Endothelial cell of umbilical vein (primary cell): ENCODE measurements at regions not wholly inside any gene's neighbourhood (a gene's known extent, or its start where the extent isn't known, plus 50 kb on each side); places are given as distances from the start of the nearest gene placed in this dataset.
"Not testable (repeated sequence)": the region's sequence is repeated elsewhere in the genome, so short reads cannot be mapped to it uniquely, and the experiment has no call there.

Experiments
- BruUV-seq: library from RNA; stranded (reverse); fragments of 400-500 nt; replicated peaks from 2 replicates; lab custom pipeline; 2021; lab: Mats Ljungman, UMichigan
- CTCF ChIA-PET: fragments of 300-600, 350-600 bp; sonication (Branson Sonifier 250); formaldehyde crosslinking; loops from one replicate; lab custom pipeline; 2021; ENCODE audit warnings: antibody characterized with exemption, inconsistent platforms; lab: Charles Lee
- POLR2A ChIA-PET: fragments of 300-600, 350-600 bp; sonication (Branson Sonifier 250); formaldehyde crosslinking; loops from one replicate; lab custom pipeline; 2021; ENCODE audit warnings: antibody characterized with exemption, inconsistent platforms; lab: Charles Lee
- DNase-seq: peaks from one replicate; pipeline ENCODE4 v3.0.0-alpha.2; 2011; ENCODE audit warnings: low read depth, low spot score
- FAIRE-seq: peaks from 2 replicates; lab custom pipeline; 2011; peaks lifted over from hg19 to GRCh38; lab: Jason Lieb, UNC
- H2AFZ ChIP-seq: 2 replicates; pipeline ENCODE4 v1.6.0; 2012; ENCODE audit warnings: low read depth, low read length, control low read depth, inconsistent platforms
- H3K27ac ChIP-seq: 2 replicates; pipeline ENCODE4 v1.5.1; 2011; ENCODE audit warnings: low read depth, mild to moderate bottlenecking, control low read depth, low read length, moderate library complexity; ENCODE audit not compliant: insufficient read depth
- H3K27me3 ChIP-seq, 2 experiments: 2 replicates each; pipeline versions ENCODE4 v1.6.0 to v1.6.1; 2011; ENCODE audit warnings: low read length in 2 of 2, mixed read lengths in 1 of 2; ENCODE audit not compliant: control insufficient read depth in 2 of 2, insufficient read depth in 2 of 2
- H3K36me3 ChIP-seq, 2 experiments: 2 replicates in 1 of 2; 3 replicates in 1 of 2; pipeline ENCODE4 v1.5.1; 2011; ENCODE audit warnings: low read length in 2 of 2, mild to moderate bottlenecking in 1 of 2, moderate library complexity in 1 of 2; ENCODE audit not compliant: control insufficient read depth in 2 of 2, insufficient read depth in 2 of 2; ENCODE audit errors: extremely low read depth in 1 of 2
- H3K4me1 ChIP-seq: 3 replicates; pipeline ENCODE4 v1.5.1; 2011; ENCODE audit warnings: mild to moderate bottlenecking, low read length; ENCODE audit not compliant: control insufficient read depth, insufficient read depth; ENCODE audit errors: extremely low read depth
- H3K4me2 ChIP-seq: 2 replicates; pipeline ENCODE4 v1.6.1; 2011; ENCODE audit warnings: low read length, control low read depth, mixed read lengths; ENCODE audit not compliant: insufficient read depth
- H3K4me3 ChIP-seq, 3 experiments: fragments of 200-600 bp in 1 of 3; sonication (generic), shearing (Covaris generic) in 1 of 3; replicated peaks in 1 of 3; 2 replicates each; pipeline ENCODE4 v1.5.1; 2011 to 2016; ENCODE audit warnings: control low read depth in 3 of 3, low read length in 3 of 3, mild to moderate bottlenecking in 2 of 3, inconsistent platforms in 1 of 3, low read depth in 1 of 3, moderate library complexity in 1 of 3; ENCODE audit not compliant: insufficient read depth in 1 of 3
- H3K79me2 ChIP-seq: 2 replicates; pipeline ENCODE4 v1.6.0; 2012; ENCODE audit warnings: low read length, inconsistent platforms; ENCODE audit not compliant: control insufficient read depth, insufficient read depth
- H3K9ac ChIP-seq: replicated peaks from 2 replicates; pipeline ENCODE3; 2011; ENCODE audit warnings: low read length, control low read depth; ENCODE audit not compliant: insufficient read depth; ENCODE audit errors: extremely low read depth
- H3K9me1 ChIP-seq: replicated peaks from 3 replicates; pipeline ENCODE4 v1.6.0; 2011; ENCODE audit warnings: mild to moderate bottlenecking, low read length; ENCODE audit not compliant: control insufficient read depth, insufficient read depth; ENCODE audit errors: extremely low read depth
- H3K9me3 ChIP-seq: replicated peaks from 2 replicates; pipeline ENCODE4 v1.5.1; 2012; ENCODE audit warnings: low read length, inconsistent platforms; ENCODE audit not compliant: control insufficient read depth, insufficient read depth
- H4K20me1 ChIP-seq: replicated peaks from 2 replicates; pipeline ENCODE3; 2011; ENCODE audit warnings: mild to moderate bottlenecking, low read length; ENCODE audit not compliant: control insufficient read depth, insufficient read depth; ENCODE audit errors: extremely low read depth
- CTCF ChIP-seq, 2 donors: IDR thresholded peaks; 1 replicate in 1 of 2; 2 replicates in 1 of 2; pipeline ENCODE4 v1.5.1; 2011; ENCODE audit warnings: low read length in 2 of 2, mild to moderate bottlenecking in 2 of 2, moderate library complexity in 2 of 2, control low read depth in 1 of 2, inconsistent platforms in 1 of 2, low read depth in 1 of 2; ENCODE audit not compliant: insufficient read depth in 1 of 2; ENCODE audit errors: extremely low read depth in 1 of 2
- EZH2 ChIP-seq: IDR thresholded peaks from 2 replicates; pipeline ENCODE4 v1.6.1; 2012; ENCODE audit warnings: borderline replicate concordance, low read depth, mild to moderate bottlenecking, moderate library complexity, low read length, inconsistent platforms; ENCODE audit not compliant: severe bottlenecking
- FOS ChIP-seq: IDR thresholded peaks from 2 replicates; pipeline ENCODE4 v1.6.1; 2011; ENCODE audit warnings: mild to moderate bottlenecking, low read length, moderate library complexity, borderline replicate concordance; ENCODE audit not compliant: insufficient read depth
- GATA2 ChIP-seq: IDR thresholded peaks from 2 replicates; pipeline ENCODE4 v1.7.0; 2011; ENCODE audit warnings: low read depth, mild to moderate bottlenecking, moderate library complexity, mixed read lengths, low read length; ENCODE audit not compliant: insufficient read length, insufficient read depth
- JUN ChIP-seq: IDR thresholded peaks from 2 replicates; pipeline ENCODE4 v1.6.1; 2011; ENCODE audit warnings: borderline replicate concordance, low read depth; ENCODE audit not compliant: insufficient read length, insufficient read depth
- MAX ChIP-seq: IDR thresholded peaks from 2 replicates; pipeline ENCODE4 v1.6.1; 2011; ENCODE audit not compliant: insufficient read depth, insufficient read length
- MYC ChIP-seq: IDR thresholded peaks from one replicate; pipeline ENCODE4 v1.6.1; 2011; ENCODE audit warnings: mild to moderate bottlenecking, low read depth, low read length
- POLR2A ChIP-seq: IDR thresholded peaks from 2 replicates; pipeline ENCODE4 v1.6.1; 2012; ENCODE audit warnings: low read depth, mild to moderate bottlenecking, control low read depth, low read length
- POLR2AphosphoS5 ChIP-seq: IDR thresholded peaks from 2 replicates; pipeline ENCODE4 v1.6.1; 2012; ENCODE audit warnings: low read depth, mild to moderate bottlenecking, control low read depth, low read length, moderate library complexity; ENCODE audit not compliant: insufficient read depth
- dilution Hi-C: fragments of 300-500 bp; cut with MboI; formaldehyde crosslinking; loops from one replicate; pipeline ENCODE4 v1.15.0; 2019; ENCODE audit warnings: low sequenced_read_pairs; ENCODE audit not compliant: extremely low pct_ligation_motif_present
- intact Hi-C: fragments of 100-400 bp; cut with micrococcal nuclease; formaldehyde crosslinking; loops from one replicate; pipeline ENCODE4 v1.10.0; 2022

GRCh38 chr2:102909240-102909639, 147.4 kb downstream of the TMEM182 start:
- not testable (repeated sequence) for H3K27me3 ChIP-seq

GRCh38 chr2:102910724-102911123, 148.9 kb downstream of the TMEM182 start:
- POLR2A ChIA-PET, result no interaction called here
- no peak for TF ChIP-seq CTCF (IDR thresholded peaks at IDR 0.05; ENCODE audit: extremely low read depth in 1 of 2, insufficient read depth in 1 of 2, low read depth in 1 of 2, low read length in 2 of 2)
- TF ChIP-seq EZH2, result no peak
- TF ChIP-seq POLR2AphosphoS5, result no peak
- no peak for TF ChIP-seq MYC
- no peak for TF ChIP-seq MAX
- no peak for TF ChIP-seq GATA2
- TF ChIP-seq POLR2A, result no peak
- TF ChIP-seq FOS, result no peak
- TF ChIP-seq JUN, result no peak
- H3K27me3 ChIP-seq, result no peaks in the 10 kb centered on the region
- no peak overlapping the region for H3K4me2 ChIP-seq
- H3K36me3 ChIP-seq, result no peaks in the 10 kb centered on the region
- no peaks in the 10 kb centered on the region for H3K9me3 ChIP-seq
- no peak overlapping the region for H3K9ac ChIP-seq
- H4K20me1 ChIP-seq, result no peaks in the 10 kb centered on the region
- intact Hi-C loops (no loop called here), dilution Hi-C loops (no loop called here)
- H3K4me1 ChIP-seq, result no peaks in the 10 kb centered on the region
- FAIRE-seq, result no peak
- no peak overlapping the region for H3K4me3 ChIP-seq
- H3K79me2 ChIP-seq, result no peaks in the 10 kb centered on the region
- no peak overlapping the region for H2AFZ ChIP-seq
- no peaks in the 10 kb centered on the region for H3K9me1 ChIP-seq
- DNase-seq, result no peak
- no peak overlapping the region for H3K27ac ChIP-seq
- CTCF ChIA-PET, result no interaction called here
- BruUV-seq, result no TSS peak

More at GRCh38 chr2:102909240-102909639, 147.4 kb downstream of the TMEM182 start:
- CTCF ChIA-PET, H3K9ac ChIP-seq, H3K9me3 ChIP-seq, H4K20me1 ChIP-seq, H3K4me1 ChIP-seq, BruUV-seq, DNase-seq, POLR2A ChIA-PET, FAIRE-seq, H3K4me2 ChIP-seq, H3K27ac ChIP-seq, H3K9me1 ChIP-seq, H3K79me2 ChIP-seq, intact Hi-C loops, dilution Hi-C loops, H3K36me3 ChIP-seq, H2AFZ ChIP-seq, H3K4me3 ChIP-seq: not testable (repeated sequence)
